ENCODE measurements at regions not wholly inside any gene's neighbourhood (a gene's known extent, or its start where the extent isn't known, plus 50 kb on each side); places are given as distances from the start of the nearest gene placed in this dataset.

- Histone ChIP-seq H3K9me3 (no peaks in the 10 kb centered on the region), H3K36me3 (ENCODE audit: low read depth) (no peaks in the 10 kb centered on the region), H3K4me3 (no peak overlapping the region), H3K4me1 (ENCODE audit: low read depth) (no peaks in the 10 kb centered on the region)
- DNase-seq, result no peak
- intact Hi-C loops (cut with DNase I, micrococcal nuclease), result no loop called here
- TF ChIP-seq CTCF (IDR thresholded peaks at IDR 0.05), result no peak
- ATAC-seq, result no peak
These were observed 293.5 kb downstream of the CENPW start for GRCh38 chr6:126633373-126633772.

DNA sequence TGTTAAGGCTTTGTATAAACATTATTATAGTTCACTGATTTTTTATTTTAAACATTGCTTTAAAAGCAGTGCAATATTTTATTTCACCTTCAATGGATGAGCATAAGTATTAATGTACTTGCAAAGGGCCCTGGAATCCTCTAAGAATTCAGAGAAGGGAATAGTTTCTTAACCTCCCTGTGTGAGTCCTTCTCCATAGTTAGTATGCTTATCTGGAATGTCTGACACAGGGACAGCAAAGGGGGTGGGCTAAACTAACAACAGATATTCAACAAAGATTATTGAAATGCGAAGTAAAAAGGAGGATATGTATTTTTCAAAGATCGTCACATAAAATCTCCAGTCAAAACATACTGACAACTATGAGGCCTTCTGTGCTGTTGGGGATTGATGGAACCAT, 300.4 kb downstream of the CENPW start:
- no peaks in the 10 kb centered on the region for H3K9me3 ChIP-seq
- H3K4me1 ChIP-seq (ENCODE audit: low read depth), result no peaks in the 10 kb centered on the region
- TF ChIP-seq CTCF (IDR thresholded peaks at IDR 0.05), result no peak
- intact Hi-C loops (cut with DNase I, micrococcal nuclease), result no loop called here
- no peak for DNase-seq
- no peaks in the 10 kb centered on the region for H3K36me3 ChIP-seq (ENCODE audit: low read depth)
- H3K4me3 ChIP-seq, result no peak overlapping the region
- ATAC-seq, result no peak

DNA sequence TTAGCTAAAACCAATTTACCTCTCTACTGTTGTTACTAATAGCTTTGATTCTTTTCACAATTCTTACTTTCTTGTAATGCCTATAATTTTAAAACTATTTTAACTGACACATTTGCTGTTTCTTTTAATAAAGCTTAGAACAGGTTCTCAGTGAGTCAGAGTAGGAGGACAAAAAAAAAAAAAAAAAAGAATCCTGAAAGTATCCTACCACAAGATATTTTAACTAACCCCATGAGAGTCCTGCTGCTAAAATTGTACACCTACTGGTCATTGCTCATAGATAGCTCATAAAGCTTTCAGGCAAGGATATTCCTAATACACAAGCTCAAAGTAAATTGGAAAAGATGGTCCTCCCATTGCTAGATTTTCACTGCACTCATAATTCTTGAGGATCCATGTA, 301.0 kb downstream of the CENPW start:
- intact Hi-C loops (cut with DNase I, micrococcal nuclease), result no loop called here
- no peak overlapping the region for H3K4me3 ChIP-seq
- ATAC-seq (no peak), DNase-seq (no peak)
- TF ChIP-seq CTCF (IDR thresholded peaks at IDR 0.05), result no peak
- no peaks in the 10 kb centered on the region for H3K4me1 ChIP-seq (ENCODE audit: low read depth)
- no peaks in the 10 kb centered on the region for H3K9me3 ChIP-seq
- no peaks in the 10 kb centered on the region for H3K36me3 ChIP-seq (ENCODE audit: low read depth)

DNA sequence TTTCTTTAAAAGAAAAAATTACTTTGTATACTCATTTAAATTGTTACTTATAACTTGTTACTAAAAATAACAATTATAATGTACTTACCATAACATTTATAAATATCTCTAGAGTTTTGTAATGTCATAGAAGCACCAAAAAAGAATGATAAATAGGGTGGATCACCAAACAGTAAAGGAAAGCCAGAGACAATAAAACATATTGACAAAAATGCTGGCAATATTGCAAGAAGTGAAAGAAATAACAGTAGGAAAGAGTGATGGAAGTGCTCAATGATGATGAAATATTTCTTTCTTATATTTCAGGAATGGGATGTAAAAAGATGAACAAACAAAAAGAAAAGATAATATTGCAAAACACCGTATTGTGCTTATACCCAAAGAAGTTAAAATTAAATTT, 301.7 kb downstream of the CENPW start:
- no peak for TF ChIP-seq CTCF (IDR thresholded peaks at IDR 0.05)
- no peak for DNase-seq
- Histone ChIP-seq H3K4me3 (no peak overlapping the region), H3K4me1 (ENCODE audit: low read depth) (no peaks in the 10 kb centered on the region), H3K36me3 (ENCODE audit: low read depth) (no peaks in the 10 kb centered on the region), H3K9me3 (no peaks in the 10 kb centered on the region)
- intact Hi-C loops (cut with DNase I, micrococcal nuclease), result no loop called here
- ATAC-seq, result no peak

- Histone ChIP-seq H3K4me3 (no peak overlapping the region), H3K4me1 (ENCODE audit: low read depth) (no peaks in the 10 kb centered on the region), H3K9me3 (no peaks in the 10 kb centered on the region), H3K36me3 (ENCODE audit: low read depth) (no peaks in the 10 kb centered on the region)
- intact Hi-C loops (cut with DNase I, micrococcal nuclease), result no loop called here
- ATAC-seq, result no peak
- peak in 1 of 3 donors; percentile 17 for DNase-seq
- no peak for TF ChIP-seq CTCF (IDR thresholded peaks at IDR 0.05)
These were observed 303.4 kb downstream of the CENPW start for GRCh38 chr6:126643352-126643751.

DNA sequence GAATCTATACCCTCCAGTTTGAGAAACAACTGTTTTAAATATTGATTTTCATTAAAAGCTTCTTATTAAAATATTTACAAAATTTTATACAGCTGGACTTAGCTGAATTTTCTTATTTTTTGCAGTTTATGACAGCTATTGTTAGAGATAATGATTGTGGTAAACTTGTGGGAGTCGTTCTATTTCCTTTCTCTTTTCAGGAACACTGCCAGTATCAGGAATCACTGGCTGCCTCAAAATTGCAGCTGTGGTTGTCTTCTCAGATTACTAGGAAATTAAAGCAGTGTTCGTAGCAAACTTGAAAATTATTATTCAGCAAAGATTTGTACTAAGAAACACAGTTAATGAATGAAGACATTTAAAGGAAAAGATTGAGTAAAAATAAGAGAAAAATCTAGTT, 311.0 kb downstream of the CENPW start:
- intact Hi-C loops (cut with DNase I, micrococcal nuclease), result no loop called here
- Histone ChIP-seq H3K36me3 (ENCODE audit: low read depth) (no peaks in the 10 kb centered on the region), H3K4me3 (no peak overlapping the region), H3K4me1 (ENCODE audit: low read depth) (no peaks in the 10 kb centered on the region), H3K9me3 (peaks cover 6% of the 10 kb centered on the region)
- ATAC-seq (no peak), DNase-seq (no peak)
- no peak for TF ChIP-seq CTCF (IDR thresholded peaks at IDR 0.05)
